ENCODE measurements at regions not wholly inside any gene's neighbourhood (a gene's known extent, or its start where the extent isn't known, plus 50 kb on each side); places are given as distances from the start of the nearest gene placed in this dataset.

- Histone ChIP-seq H3K27ac (no peak overlapping the region), H3K36me3 (no peaks in the 10 kb centered on the region), H3K4me3 (no peak overlapping the region), H3K27me3 (no peaks in the 10 kb centered on the region), H3K4me1 (no peaks in the 10 kb centered on the region), H3K9me3 (no peaks in the 10 kb centered on the region)
- TF ChIP-seq POLR2A (IDR thresholded peaks at IDR 0.05): no peak
- no peak for TF ChIP-seq CTCF (IDR thresholded peaks at IDR 0.05 in 4 of 5, conservative IDR thresholded peaks at IDR 0.05 in 1 of 5)
- DNase-seq: no peak
- intact Hi-C loops (cut with DNase I; ENCODE audit: low total_unique reads) (no loop called here), in situ Hi-C loops (cut with MboI; ENCODE audit: low sequenced_read_pairs in 4 of 4) (no loop called here)
- ATAC-seq: no peak
These were observed 191.0 kb downstream of the MIAT start for GRCh38 chr22:26848244-26848920.

- Histone ChIP-seq H3K4me3 (no peak overlapping the region), H3K27ac (no peak overlapping the region), H3K9me3 (no peaks in the 10 kb centered on the region), H3K4me1 (no peaks in the 10 kb centered on the region), H3K36me3 (no peaks in the 10 kb centered on the region), H3K27me3 (no peaks in the 10 kb centered on the region)
- no peak for DNase-seq
- no peak for ATAC-seq
- TF ChIP-seq CTCF (IDR thresholded peaks at IDR 0.05 in 4 of 5, conservative IDR thresholded peaks at IDR 0.05 in 1 of 5) (no peak), POLR2A (IDR thresholded peaks at IDR 0.05) (no peak)
- intact Hi-C loops (cut with DNase I; ENCODE audit: low total_unique reads): no loop called here
- in situ Hi-C loops (cut with MboI; ENCODE audit: low sequenced_read_pairs in 4 of 4): no loop called here
These were observed 192.2 kb downstream of the MIAT start for GRCh38 chr22:26849575-26849974.

GRCh38 chr22:26851125-26851524 lies 193.7 kb downstream of the MIAT start:
- TF ChIP-seq POLR2A (IDR thresholded peaks at IDR 0.05) (no peak), CTCF (IDR thresholded peaks at IDR 0.05 in 4 of 5, conservative IDR thresholded peaks at IDR 0.05 in 1 of 5) (no peak)
- in situ Hi-C loops (cut with MboI; ENCODE audit: low sequenced_read_pairs in 4 of 4) (no loop called here), intact Hi-C loops (cut with DNase I; ENCODE audit: low total_unique reads) (no loop called here)
- no peak for DNase-seq
- Histone ChIP-seq H3K9me3 (no peaks in the 10 kb centered on the region), H3K4me3 (no peak overlapping the region), H3K27me3 (no peaks in the 10 kb centered on the region), H3K4me1 (no peaks in the 10 kb centered on the region), H3K36me3 (no peaks in the 10 kb centered on the region), H3K27ac (no peak overlapping the region)
- no peak for ATAC-seq

GRCh38 chr22:26852176-26852575 lies 194.8 kb downstream of the MIAT start:
- Histone ChIP-seq H3K27ac (no peak overlapping the region), H3K27me3 (no peaks in the 10 kb centered on the region), H3K4me3 (no peak overlapping the region), H3K36me3 (no peaks in the 10 kb centered on the region), H3K4me1 (no peaks in the 10 kb centered on the region), H3K9me3 (no peaks in the 10 kb centered on the region)
- no peak for DNase-seq
- in situ Hi-C loops (cut with MboI; ENCODE audit: low sequenced_read_pairs in 4 of 4): no loop called here
- intact Hi-C loops (cut with DNase I; ENCODE audit: low total_unique reads): no loop called here
- ATAC-seq: no peak
- TF ChIP-seq CTCF (IDR thresholded peaks at IDR 0.05 in 4 of 5, conservative IDR thresholded peaks at IDR 0.05 in 1 of 5): no peak
- TF ChIP-seq POLR2A (IDR thresholded peaks at IDR 0.05): no peak

- no peaks in the 10 kb centered on the region for H3K9me3 ChIP-seq
- H3K36me3 ChIP-seq: no peaks in the 10 kb centered on the region
- H3K4me3 ChIP-seq: no peak overlapping the region
- TF ChIP-seq POLR2A (IDR thresholded peaks at IDR 0.05): no peak
- H3K27me3 ChIP-seq: no peaks in the 10 kb centered on the region
- DNase-seq (no peak), ATAC-seq (no peak)
- H3K4me1 ChIP-seq: no peaks in the 10 kb centered on the region
- in situ Hi-C loops (cut with MboI; ENCODE audit: low sequenced_read_pairs in 4 of 4) (no loop called here), intact Hi-C loops (cut with DNase I; ENCODE audit: low total_unique reads) (no loop called here)
- H3K27ac ChIP-seq: no peak overlapping the region
These were observed 195.7 kb downstream of the MIAT start for GRCh38 chr22:26853071-26853470.

All from gastrocnemius medialis (tissue), 4 donors.